Spleen (tissue), 11 donors: ENCODE measurements at regions not wholly inside any gene's neighbourhood (a gene's known extent, or its start where the extent isn't known, plus 50 kb on each side); places are given as distances from the start of the nearest gene placed in this dataset.
"Not testable (repeated sequence)": the region's sequence is repeated elsewhere in the genome, so short reads cannot be mapped to it uniquely, and the experiment has no call there.

Source experiments
- DNase-seq: peaks from one replicate; pipeline ENCODE4 v3.0.0-alpha.2; 2020
- H3K27ac ChIP-seq, 8 donors: fragments of 200-600 bp; sonication (generic) in 7 of 8; 1 replicate in 4 of 8; 2 replicates in 4 of 8; pipeline versions ENCODE4 v1.5.0 to v1.8.0; 2016 to 2021; ENCODE audit warnings: inconsistent platforms in 4 of 8, mild to moderate bottlenecking in 4 of 8, moderate library complexity in 1 of 8
- H3K27me3 ChIP-seq, 7 donors: fragments of 200-600 bp; sonication (generic) in 6 of 7; replicated peaks in 1 of 7; 1 replicate in 4 of 7; 2 replicates in 3 of 7; pipeline versions ENCODE4 v1.5.0 to v1.8.0; 2016 to 2021; ENCODE audit warnings: inconsistent platforms in 3 of 7, mild to moderate bottlenecking in 1 of 7
- H3K36me3 ChIP-seq, 6 donors: fragments of 200-600 bp; sonication (generic) in 5 of 6; 1 replicate in 4 of 6; 2 replicates in 2 of 6; pipeline versions ENCODE4 v1.5.0 to v1.8.0; 2016 to 2021; ENCODE audit warnings: inconsistent platforms in 2 of 6
- H3K4me1 ChIP-seq, 6 donors: fragments of 200-600 bp; sonication (generic) in 5 of 6; 1 replicate in 3 of 6; 2 replicates in 3 of 6; pipeline versions ENCODE4 v1.5.0 to v1.8.0; 2016 to 2021; ENCODE audit warnings: inconsistent platforms in 3 of 6
- H3K4me3 ChIP-seq, 8 donors: fragments of 200-600 bp; sonication (generic) in 7 of 8; 1 replicate in 4 of 8; 2 replicates in 4 of 8; pipeline versions ENCODE4 v1.5.0 to v1.8.0; 2016 to 2021; ENCODE audit warnings: inconsistent platforms in 4 of 8, mild to moderate bottlenecking in 4 of 8, moderate library complexity in 2 of 8
- H3K9me3 ChIP-seq, 8 donors: fragments of 200-600 bp; sonication (generic) in 7 of 8; 1 replicate in 4 of 8; 2 replicates in 4 of 8; pipeline versions ENCODE4 v1.5.0 to v1.8.0; 2016 to 2021; ENCODE audit warnings: inconsistent platforms in 4 of 8
- CTCF ChIP-seq, 11 experiments: fragments of 200-600 bp in 7 of 11; fragments of 450-650 bp in 4 of 11; sonication (generic) in 4 of 11; IDR thresholded peaks in 8 of 11; conservative IDR thresholded peaks in 3 of 11; 1 replicate in 7 of 11; 2 replicates in 4 of 11; pipeline versions ENCODE4 v1.4.0 to v1.8.0; 2016 to 2021; ENCODE audit warnings: antibody characterized with exemption in 11 of 11, inconsistent platforms in 4 of 11, mild to moderate bottlenecking in 1 of 11
- POLR2A ChIP-seq, 3 donors: fragments of 450-650 bp; IDR thresholded peaks; one replicate each; pipeline ENCODE4 v1.5.1; 2017; ENCODE audit warnings: antibody characterized with exemption in 3 of 3, mild to moderate bottlenecking in 1 of 3
- POLR2AphosphoS5 ChIP-seq, 3 donors: sonication (generic); formaldehyde crosslinking; IDR thresholded peaks; one replicate each; pipeline ENCODE4 v1.5.1; 2017; ENCODE audit warnings: antibody characterized with exemption in 3 of 3
- WGBS, 5 donors: extraction: QIAGEN DNeasy Blood & Tissue Kit in 3 of 5; methylation state at CpG; one replicate each; pipeline versions ENCODE4 v1.1.5 to v1.1.7; 2013 to 2018; 5-methylcytosine and 5-hydroxymethylcytosine counted together
- intact Hi-C: fragments of 100-400 bp; cut with DNase I; formaldehyde crosslinking; loops from one replicate; pipeline ENCODE4 v1.15.0; 2023; ENCODE audit warnings: low total_unique reads
- donor health status: healthy with polysubstance abuse.
- donor health status: DM: no; HTN: no; CAD: no; lungs with moderate emphysema.
- donor health status: DM: no; HTN: no; CAD: no.
- donor health status: Bipolar disorder and iron deficiency.
- donor health status: healthy.
- donor health status: DM: no; HTN: no; CAD: no.
- donor health status: DM: yes; HTN: yes; CAD: no.

GRCh38 chr7:13725591-13725990, 263.9 kb downstream of the ETV1 start:
- no peaks in the 10 kb centered on the region for H3K36me3 ChIP-seq
- DNase-seq = no peak
- H3K27me3 ChIP-seq = no peaks in the 10 kb centered on the region
- 78 to 91% (median 81%) methylated on average over 2 of the region's 2 CpGs for WGBS, 5 donors
- no peak overlapping the region for H3K4me3 ChIP-seq
- H3K27ac ChIP-seq = no peak overlapping the region
- TF ChIP-seq POLR2A (IDR thresholded peaks at IDR 0.05) (no peak), CTCF (IDR thresholded peaks at IDR 0.05 in 8 of 11, conservative IDR thresholded peaks at IDR 0.05 in 3 of 11) (no peak), POLR2AphosphoS5 (IDR thresholded peaks at IDR 0.05) (no peak)
- H3K4me1 ChIP-seq = no peaks in the 10 kb centered on the region
- peaks cover 0 to 7% (median 2%) of the 10 kb centered on the region in 8 donors for H3K9me3 ChIP-seq
- intact Hi-C loops = no loop called here

GRCh38 chr7:13727279-13727678, 262.2 kb downstream of the ETV1 start:
- DNase-seq = no peak
- TF ChIP-seq POLR2AphosphoS5 (IDR thresholded peaks at IDR 0.05) = no peak
- TF ChIP-seq POLR2A (IDR thresholded peaks at IDR 0.05) = no peak
- Histone ChIP-seq H3K27ac (no peak overlapping the region), H3K9me3 (peaks cover 0 to 7% (median 2%) of the 10 kb centered on the region in 8 donors), H3K27me3 (no peaks in the 10 kb centered on the region), H3K36me3 (no peaks in the 10 kb centered on the region), H3K4me3 (no peak overlapping the region), H3K4me1 (no peaks in the 10 kb centered on the region)
- intact Hi-C loops = no loop called here
- WGBS, 5 donors = 65 to 81% (median 69%) methylated on average over 2 of the region's 2 CpGs

- no peak for DNase-seq
- intact Hi-C loops = no loop called here
- no peaks in the 10 kb centered on the region for H3K4me1 ChIP-seq
- H3K9me3 ChIP-seq = peaks cover 0 to 7% (median 2%) of the 10 kb centered on the region in 8 donors
- H3K36me3 ChIP-seq = no peaks in the 10 kb centered on the region
- 93 to 98% (median 95%) methylated on average over 2 of the region's 2 CpGs for WGBS, 5 donors
- no peak overlapping the region for H3K27ac ChIP-seq
- H3K27me3 ChIP-seq = no peaks in the 10 kb centered on the region
- no peak overlapping the region for H3K4me3 ChIP-seq
- TF ChIP-seq POLR2A (IDR thresholded peaks at IDR 0.05) = no peak
- TF ChIP-seq POLR2AphosphoS5 (IDR thresholded peaks at IDR 0.05) = no peak
- TF ChIP-seq CTCF (IDR thresholded peaks at IDR 0.05 in 8 of 11, conservative IDR thresholded peaks at IDR 0.05 in 3 of 11) = no peak
These were observed 261.7 kb downstream of the ETV1 start for GRCh38 chr7:13727751-13728150.

GRCh38 chr7:13728430-13728829, 261.0 kb downstream of the ETV1 start:
- H3K27ac ChIP-seq, H3K36me3 ChIP-seq, H3K9me3 ChIP-seq, intact Hi-C loops, H3K27me3 ChIP-seq, H3K4me3 ChIP-seq, H3K4me1 ChIP-seq, DNase-seq: not testable (repeated sequence)
- WGBS, 5 donors = 73 to 89% (median 77%) methylated on average over 4 of the region's 4 CpGs

GRCh38 chr7:13731643-13732042, 257.8 kb downstream of the ETV1 start:
- H3K27me3 ChIP-seq = no peaks in the 10 kb centered on the region
- H3K36me3 ChIP-seq = no peaks in the 10 kb centered on the region
- intact Hi-C loops = loop anchor here (10.0 kb wide), 1 partner anchor 447 kb away; no protein-coding TSS in a partner anchor
- no peak overlapping the region for H3K4me3 ChIP-seq
- peaks cover 0 to 7% (median 2%) of the 10 kb centered on the region in 8 donors for H3K9me3 ChIP-seq
- H3K27ac ChIP-seq = no peak overlapping the region
- DNase-seq = no peak
- no peak for TF ChIP-seq POLR2AphosphoS5 (IDR thresholded peaks at IDR 0.05)
- TF ChIP-seq POLR2A (IDR thresholded peaks at IDR 0.05) = no peak
- TF ChIP-seq CTCF (IDR thresholded peaks at IDR 0.05 in 8 of 11, conservative IDR thresholded peaks at IDR 0.05 in 3 of 11) = no peak
- no peaks in the 10 kb centered on the region for H3K4me1 ChIP-seq
